HG03066 (cell line): ENCODE measurements at regions not wholly inside any gene's neighbourhood (a gene's known extent, or its start where the extent isn't known, plus 50 kb on each side); places are given as distances from the start of the nearest gene placed in this dataset.

Experiments used
- ATAC-seq: cut with Tn5 transposase; IDR thresholded peaks from one replicate; pipeline ENCODE4 v1.9.1; 2021; ENCODE audit warnings: low read depth; ENCODE audit not compliant: unreplicated experiment

- ATAC-seq, result peak; percentile 94
These were observed 55.0 kb upstream of the PRDM5 start for GRCh38 chr4:120977435-120977997.

- no peak for ATAC-seq
These were observed 50.7 kb upstream of the PRDM5 start for GRCh38 chr4:120973207-120973606.
